ENCODE measurements at regions not wholly inside any gene's neighbourhood (a gene's known extent, or its start where the extent isn't known, plus 50 kb on each side); places are given as distances from the start of the nearest gene placed in this dataset.
"Not testable (repeated sequence)": the region's sequence is repeated elsewhere in the genome, so short reads cannot be mapped to it uniquely, and the experiment has no call there.

GRCh38 chr4:155037031-155037430, 171.4 kb upstream of the NPY2R start:
- no peak for DNase-seq

- no peak for DNase-seq
Observed at GRCh38 chr4:155038459-155038858, 170.0 kb upstream of the NPY2R start.

- no peak for DNase-seq
Observed at GRCh38 chr4:155039162-155039561, 169.3 kb upstream of the NPY2R start.

- DNase-seq = no peak
Observed at GRCh38 chr4:155040031-155040430, 168.4 kb upstream of the NPY2R start.

- DNase-seq = no peak
Observed at GRCh38 chr4:155042014-155042413, 166.4 kb upstream of the NPY2R start.

GRCh38 chr4:155044251-155044650, 164.2 kb upstream of the NPY2R start:
- not testable (repeated sequence) for DNase-seq

- no peak for DNase-seq
Observed at GRCh38 chr4:155047755-155048154, 160.7 kb upstream of the NPY2R start.

- not testable (repeated sequence) for DNase-seq
Observed at GRCh38 chr4:155054042-155054441, 154.4 kb upstream of the NPY2R start.

GRCh38 chr4:155060419-155060818, 148.0 kb upstream of the NPY2R start:
- no peak for DNase-seq

- no peak for DNase-seq
Observed at GRCh38 chr4:155060873-155061272, 147.6 kb upstream of the NPY2R start.

- DNase-seq = no peak
Observed at GRCh38 chr4:155062948-155063347, 145.5 kb upstream of the NPY2R start.

- not testable (repeated sequence) for DNase-seq
Observed at GRCh38 chr4:155064934-155065333, 143.5 kb upstream of the NPY2R start.

- DNase-seq = no peak
Observed at GRCh38 chr4:155066871-155067270, 141.6 kb upstream of the NPY2R start.

- DNase-seq = no peak
Observed at GRCh38 chr4:155071962-155072361, 136.5 kb upstream of the NPY2R start.

GRCh38 chr4:155072417-155072816, 136.0 kb upstream of the NPY2R start:
- no peak for DNase-seq

- DNase-seq = no peak
Observed at GRCh38 chr4:155073852-155074251, 134.6 kb upstream of the NPY2R start.

GRCh38 chr4:155076256-155076785, 132.1 kb upstream of the NPY2R start:
- no peak for DNase-seq

- DNase-seq = no peak
Observed at GRCh38 chr4:155077452-155078229, 130.8 kb upstream of the NPY2R start.

GRCh38 chr4:155079871-155080270, 128.6 kb upstream of the NPY2R start:
- DNase-seq = no peak

- DNase-seq = no peak
Observed at GRCh38 chr4:155081222-155081621, 127.2 kb upstream of the NPY2R start.

- DNase-seq = no peak
Observed at GRCh38 chr4:155085843-155086530, 122.4 kb upstream of the NPY2R start.

GRCh38 chr4:155094201-155094820, 114.1 kb upstream of the NPY2R start:
- DNase-seq = no peak

- no peak for DNase-seq
Observed at GRCh38 chr4:155099231-155099630, 109.2 kb upstream of the NPY2R start.

GRCh38 chr4:155106629-155107028, 101.8 kb upstream of the NPY2R start:
- no peak for DNase-seq
